Loucy (cell line): ENCODE measurements at regions not wholly inside any gene's neighbourhood (a gene's known extent, or its start where the extent isn't known, plus 50 kb on each side); places are given as distances from the start of the nearest gene placed in this dataset.

Source experiments
- H2AFZ ChIP-seq: fragments of 200-600 bp; sonication (generic); 2 replicates; pipeline ENCODE4 v1.6.0; 2016; ENCODE audit warnings: antibody characterized with exemption, mild to moderate bottlenecking, low read length, moderate library complexity
- H3F3A ChIP-seq: fragments of 200-600 bp; 2 replicates; pipeline ENCODE4 v1.6.0; 2016; ENCODE audit warnings: antibody characterized with exemption, low read depth, mild to moderate bottlenecking
- H3K27me3 ChIP-seq: fragments of 200-600 bp; sonication (generic); 2 replicates; pipeline ENCODE4 v1.6.1; 2014; ENCODE audit warnings: low read length, mild to moderate bottlenecking; ENCODE audit not compliant: insufficient read depth, poor library complexity, severe bottlenecking
- H3K36me3 ChIP-seq: fragments of 200-600 bp; sonication (generic); 2 replicates; pipeline ENCODE4 v1.6.1; 2016; ENCODE audit warnings: low read length; ENCODE audit not compliant: insufficient read depth
- H3K4me1 ChIP-seq: fragments of 200-600 bp; sonication (generic); 2 replicates; pipeline ENCODE4 v1.5.1; 2014; ENCODE audit warnings: low read length, mild to moderate bottlenecking; ENCODE audit not compliant: insufficient read depth, poor library complexity, severe bottlenecking
- H3K4me2 ChIP-seq: fragments of 200-600 bp; sonication (generic); 2 replicates; pipeline ENCODE4 v1.6.0; 2014; ENCODE audit warnings: antibody characterized with exemption, low read length, low read depth, mild to moderate bottlenecking; ENCODE audit not compliant: poor library complexity, severe bottlenecking
- H3K4me3 ChIP-seq: fragments of 200-600 bp; sonication (generic); 2 replicates; pipeline ENCODE4 v1.5.1; 2014; ENCODE audit warnings: low read length, mild to moderate bottlenecking, mixed read lengths; ENCODE audit not compliant: poor library complexity, severe bottlenecking
- H3K79me2 ChIP-seq: fragments of 200-600 bp; sonication (generic); 2 replicates; pipeline ENCODE4 v1.6.1; 2014; ENCODE audit warnings: low read length; ENCODE audit not compliant: insufficient read depth
- H3K9ac ChIP-seq: fragments of 200-600 bp; sonication (generic); 2 replicates; pipeline ENCODE4 v1.6.0; 2014; ENCODE audit warnings: mild to moderate bottlenecking, low read depth, low read length, moderate library complexity; ENCODE audit not compliant: poor library complexity, severe bottlenecking
- H3K9me2 ChIP-seq: fragments of 200-600 bp; sonication (generic); replicated peaks from 2 replicates; pipeline ENCODE4 v1.6.1; 2016; ENCODE audit warnings: low read depth, low read length, mixed read lengths
- H3K9me3 ChIP-seq: fragments of 200-600 bp; sonication (generic); 2 replicates; pipeline ENCODE4 v1.6.1; 2014; ENCODE audit warnings: mild to moderate bottlenecking, antibody characterized with exemption, low read length, low read depth; ENCODE audit not compliant: insufficient read depth
- H4K20me1 ChIP-seq: fragments of 200-600 bp; sonication (generic); 2 replicates; pipeline ENCODE4 v1.6.0; 2014; ENCODE audit warnings: antibody characterized with exemption, low read length, mild to moderate bottlenecking; ENCODE audit not compliant: insufficient read depth, poor library complexity, severe bottlenecking
- CTCF ChIP-seq: fragments of 200-600 bp; sonication (generic); conservative IDR thresholded peaks from 2 replicates; pipeline ENCODE4 v1.5.1; 2014; ENCODE audit warnings: mild to moderate bottlenecking, antibody characterized with exemption, low read length
- EZH2phosphoT487 ChIP-seq: fragments of 200-600 bp; IDR thresholded peaks from 2 replicates; pipeline ENCODE4 v1.6.1; 2018; ENCODE audit warnings: antibody characterized with exemption, mild to moderate bottlenecking, moderate library complexity, borderline replicate concordance

- Histone ChIP-seq H3K9me2 (no peaks in the 10 kb centered on the region), H4K20me1 (no peaks in the 10 kb centered on the region), H3K36me3 (no peaks in the 10 kb centered on the region), H3K4me1 (no peaks in the 10 kb centered on the region), H3K4me3 (no peak overlapping the region), H2AFZ (no peak overlapping the region), H3K9me3 (no peaks in the 10 kb centered on the region), H3F3A (no peaks in the 10 kb centered on the region), H3K27me3 (no peaks in the 10 kb centered on the region), H3K9ac (no peak overlapping the region), H3K79me2 (no peaks in the 10 kb centered on the region), H3K4me2 (no peak overlapping the region)
- no peak for TF ChIP-seq CTCF
- no peak for TF ChIP-seq EZH2phosphoT487
Measured at GRCh38 chr6:91428296-91428695, 841.4 kb upstream of the MAP3K7 start.

- Histone ChIP-seq H3K36me3 (no peaks in the 10 kb centered on the region), H3K27me3 (no peaks in the 10 kb centered on the region), H3K9ac (no peak overlapping the region), H3K79me2 (no peaks in the 10 kb centered on the region), H4K20me1 (no peaks in the 10 kb centered on the region), H3K9me2 (no peaks in the 10 kb centered on the region), H3K4me1 (no peaks in the 10 kb centered on the region), H3K4me2 (no peak overlapping the region), H3K9me3 (no peaks in the 10 kb centered on the region), H3F3A (no peaks in the 10 kb centered on the region), H3K4me3 (no peak overlapping the region), H2AFZ (no peak overlapping the region)
- TF ChIP-seq EZH2phosphoT487: no peak
- TF ChIP-seq CTCF: no peak
Measured at GRCh38 chr6:91420243-91420642, 833.4 kb upstream of the MAP3K7 start.

- Histone ChIP-seq H3K9me2 (0 out of 2 replicates have a peak, but pooled peaks cover 3% of the 10 kb centered on the region), H3K27me3 (no peaks in the 10 kb centered on the region), H2AFZ (no peak overlapping the region), H3K4me2 (no peak overlapping the region), H3F3A (no peaks in the 10 kb centered on the region), H4K20me1 (no peaks in the 10 kb centered on the region), H3K79me2 (no peaks in the 10 kb centered on the region), H3K9me3 (no peaks in the 10 kb centered on the region), H3K36me3 (no peaks in the 10 kb centered on the region), H3K4me1 (no peaks in the 10 kb centered on the region), H3K4me3 (no peak overlapping the region), H3K9ac (no peak overlapping the region)
- TF ChIP-seq EZH2phosphoT487: no peak
- TF ChIP-seq CTCF: no peak
Measured at GRCh38 chr6:91415031-91415605, 828.2 kb upstream of the MAP3K7 start.
